OCI-LY3 (cell line): ENCODE measurements at regions not wholly inside any gene's neighbourhood (a gene's known extent, or its start where the extent isn't known, plus 50 kb on each side); places are given as distances from the start of the nearest gene placed in this dataset.

ENCODE experiments used
- H2AFZ ChIP-seq: fragments of 200-600, 300-600 bp; shearing (Covaris generic); 2 replicates; pipeline ENCODE4 v1.6.0; 2014; ENCODE audit warnings: antibody characterized with exemption, low read depth, low read length
- H3K27ac ChIP-seq: fragments of 200-600, 300-600 bp; sonication (generic); 2 replicates; pipeline ENCODE4 v1.5.1; 2014; ENCODE audit warnings: mild to moderate bottlenecking, low read length, moderate library complexity, mixed read lengths
- H3K27me3 ChIP-seq: fragments of 200-600, 300-600 bp; sonication (generic); 2 replicates; pipeline ENCODE4 v1.6.1; 2014; ENCODE audit warnings: low read depth, low read length, mixed read lengths
- H3K36me3 ChIP-seq: fragments of 200-600, 300-600 bp; sonication (generic); replicated peaks from 2 replicates; pipeline ENCODE3; 2014; ENCODE audit warnings: low read depth, low read length, mixed read lengths
- H3K4me1 ChIP-seq: fragments of 300-600, 200-600 bp; sonication (generic); 2 replicates; pipeline ENCODE4 v1.6.1; 2014; ENCODE audit warnings: low read length, mixed read lengths
- H3K4me2 ChIP-seq: fragments of 200-600, 300-600 bp; sonication (generic); 2 replicates; pipeline ENCODE4 v1.6.1; 2014; ENCODE audit warnings: low read length, mixed read lengths
- H3K4me3 ChIP-seq: fragments of 300-600, 200-600 bp; sonication (generic); 2 replicates; pipeline ENCODE4 v1.5.1; 2014; ENCODE audit warnings: antibody characterized with exemption, mild to moderate bottlenecking, low read length, moderate library complexity
- H3K79me2 ChIP-seq: fragments of 300-600, 200-600 bp; shearing (Covaris generic); 2 replicates; pipeline ENCODE4 v1.6.1; 2014; ENCODE audit warnings: mild to moderate bottlenecking, low read length, mixed read lengths
- H3K9ac ChIP-seq: fragments of 300-600, 200-600 bp; shearing (Covaris generic); 2 replicates; pipeline ENCODE4 v1.6.0; 2014; ENCODE audit warnings: mild to moderate bottlenecking, low read length, moderate library complexity
- H3K9me3 ChIP-seq: fragments of 200-600, 300-600 bp; shearing (Covaris generic); 2 replicates; pipeline ENCODE4 v1.6.1; 2014; ENCODE audit warnings: low read length, mixed read lengths; ENCODE audit not compliant: insufficient read depth
- H4K20me1 ChIP-seq: fragments of 200-600, 300-600 bp; sonication (generic); 2 replicates; pipeline ENCODE4 v1.6.1; 2016; ENCODE audit warnings: low read length, mixed read lengths; ENCODE audit not compliant: insufficient read depth
- EZH2phosphoT487 ChIP-seq: fragments of 200-600 bp; shearing (Covaris generic); IDR thresholded peaks from 2 replicates; pipeline ENCODE4 v1.6.1; 2018; ENCODE audit warnings: antibody characterized with exemption, mixed run types, low read depth
- TF ChIP-seq, protein P1 (sequence below): fragments of 200-600, 300-600 bp; sonication (generic); IDR thresholded peaks from 2 replicates; pipeline ENCODE4 v1.5.1; 2014; ENCODE audit warnings: antibody characterized with exemption, low read length, low read depth

DNA sequence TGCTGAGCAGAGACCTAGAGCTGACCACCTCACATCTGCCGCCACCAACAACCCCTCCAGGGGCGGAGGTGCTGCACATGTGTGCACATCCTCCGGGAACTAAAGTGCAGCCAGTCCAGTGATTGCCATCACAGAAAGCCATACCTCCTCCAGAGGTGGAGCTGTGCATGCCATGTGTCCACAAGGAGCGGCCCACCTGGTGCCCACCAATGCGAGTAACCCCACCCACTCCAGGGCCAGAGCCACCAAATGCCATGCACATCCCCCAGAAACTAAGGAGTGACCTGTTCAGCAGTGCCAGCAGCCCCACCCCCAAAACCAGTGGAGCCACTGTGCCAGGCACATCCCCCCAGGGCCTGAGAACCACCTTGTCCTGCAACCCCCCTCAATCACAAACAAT, 557.9 kb downstream of the UQCRFS1 start:
- Histone ChIP-seq H3K9me3 (0 out of 2 replicates have a peak, but pooled peaks cover 6% of the 10 kb centered on the region), H3K4me1 (no peaks in the 10 kb centered on the region), H3K27me3 (peaks cover 13% of the 10 kb centered on the region; the same call in 1 of the 2 replicates), H2AFZ (no peak overlapping the region), H3K27ac (no peak overlapping the region), H3K79me2 (no peaks in the 10 kb centered on the region), H3K36me3 (no peaks in the 10 kb centered on the region), H4K20me1 (no peaks in the 10 kb centered on the region), H3K4me2 (no peak overlapping the region), H3K4me3 (no peak overlapping the region), H3K9ac (no peak overlapping the region)
- TF ChIP-seq EZH2phosphoT487: no peak
- TF ChIP-seq, protein P1, sequence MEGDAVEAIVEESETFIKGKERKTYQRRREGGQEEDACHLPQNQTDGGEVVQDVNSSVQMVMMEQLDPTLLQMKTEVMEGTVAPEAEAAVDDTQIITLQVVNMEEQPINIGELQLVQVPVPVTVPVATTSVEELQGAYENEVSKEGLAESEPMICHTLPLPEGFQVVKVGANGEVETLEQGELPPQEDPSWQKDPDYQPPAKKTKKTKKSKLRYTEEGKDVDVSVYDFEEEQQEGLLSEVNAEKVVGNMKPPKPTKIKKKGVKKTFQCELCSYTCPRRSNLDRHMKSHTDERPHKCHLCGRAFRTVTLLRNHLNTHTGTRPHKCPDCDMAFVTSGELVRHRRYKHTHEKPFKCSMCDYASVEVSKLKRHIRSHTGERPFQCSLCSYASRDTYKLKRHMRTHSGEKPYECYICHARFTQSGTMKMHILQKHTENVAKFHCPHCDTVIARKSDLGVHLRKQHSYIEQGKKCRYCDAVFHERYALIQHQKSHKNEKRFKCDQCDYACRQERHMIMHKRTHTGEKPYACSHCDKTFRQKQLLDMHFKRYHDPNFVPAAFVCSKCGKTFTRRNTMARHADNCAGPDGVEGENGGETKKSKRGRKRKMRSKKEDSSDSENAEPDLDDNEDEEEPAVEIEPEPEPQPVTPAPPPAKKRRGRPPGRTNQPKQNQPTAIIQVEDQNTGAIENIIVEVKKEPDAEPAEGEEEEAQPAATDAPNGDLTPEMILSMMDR: no peak

DNA sequence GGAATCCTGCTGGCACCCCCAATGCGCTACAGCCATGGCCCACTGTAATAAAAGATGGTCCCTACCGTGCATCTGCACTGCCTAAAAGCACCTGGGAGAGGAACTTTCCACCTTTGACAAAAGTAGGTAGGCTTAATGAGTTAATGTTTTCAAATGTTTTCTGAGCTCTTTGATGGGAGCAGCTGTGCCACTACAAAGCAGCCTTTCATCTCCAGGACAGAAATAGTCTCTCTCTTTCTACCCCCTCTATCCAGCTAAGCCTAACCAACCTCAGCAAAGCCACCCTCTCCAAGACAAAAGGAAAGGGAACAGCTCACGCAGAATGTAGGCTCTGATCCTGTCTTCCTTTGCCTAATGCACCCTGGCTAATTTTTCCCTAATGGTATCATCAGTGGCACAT, 560.2 kb downstream of the UQCRFS1 start:
- TF ChIP-seq, protein P1: no peak
- no peak for TF ChIP-seq EZH2phosphoT487
- Histone ChIP-seq H3K27me3 (peaks cover 14% of the 10 kb centered on the region; the same call in 1 of the 2 replicates), H3K36me3 (no peaks in the 10 kb centered on the region), H3K9ac (no peak overlapping the region), H2AFZ (no peak overlapping the region), H4K20me1 (no peaks in the 10 kb centered on the region), H3K79me2 (no peaks in the 10 kb centered on the region), H3K27ac (no peak overlapping the region), H3K4me1 (no peaks in the 10 kb centered on the region), H3K9me3 (no peaks in the 10 kb centered on the region), H3K4me2 (no peak overlapping the region), H3K4me3 (no peak overlapping the region)

DNA sequence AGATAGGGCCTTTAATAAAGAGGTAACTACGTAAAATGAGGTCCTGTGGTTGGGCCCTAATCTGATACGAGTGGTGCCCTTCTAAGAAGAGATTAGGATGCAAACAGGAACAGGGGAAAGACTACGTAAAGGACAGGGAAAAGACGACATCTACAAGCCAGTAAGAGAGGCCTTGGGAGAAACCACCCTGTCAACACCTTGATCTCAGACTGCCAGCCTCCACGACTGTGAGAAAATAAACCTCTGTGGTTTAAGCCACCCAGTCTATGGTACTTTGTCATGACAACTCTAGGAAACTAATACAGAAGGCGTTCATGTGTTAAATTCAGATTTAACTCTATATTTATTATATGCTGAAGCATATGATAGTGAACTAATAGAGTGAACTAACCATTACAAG, 566.3 kb downstream of the UQCRFS1 start:
- no peaks in the 10 kb centered on the region for H3K4me1 ChIP-seq
- no peak overlapping the region for H3K4me2 ChIP-seq
- no peak overlapping the region for H3K9ac ChIP-seq
- H3K27ac ChIP-seq: no peak overlapping the region
- no peak overlapping the region for H2AFZ ChIP-seq
- no peak overlapping the region for H3K4me3 ChIP-seq
- no peaks in the 10 kb centered on the region for H3K36me3 ChIP-seq
- TF ChIP-seq, protein P1: no peak
- no peak for TF ChIP-seq EZH2phosphoT487
- H3K9me3 ChIP-seq: no peaks in the 10 kb centered on the region
- no peaks in the 10 kb centered on the region for H3K79me2 ChIP-seq
- no peaks in the 10 kb centered on the region for H4K20me1 ChIP-seq
- H3K27me3 ChIP-seq: peaks cover 3% of the 10 kb centered on the region; the same call in 1 of the 2 replicates

DNA sequence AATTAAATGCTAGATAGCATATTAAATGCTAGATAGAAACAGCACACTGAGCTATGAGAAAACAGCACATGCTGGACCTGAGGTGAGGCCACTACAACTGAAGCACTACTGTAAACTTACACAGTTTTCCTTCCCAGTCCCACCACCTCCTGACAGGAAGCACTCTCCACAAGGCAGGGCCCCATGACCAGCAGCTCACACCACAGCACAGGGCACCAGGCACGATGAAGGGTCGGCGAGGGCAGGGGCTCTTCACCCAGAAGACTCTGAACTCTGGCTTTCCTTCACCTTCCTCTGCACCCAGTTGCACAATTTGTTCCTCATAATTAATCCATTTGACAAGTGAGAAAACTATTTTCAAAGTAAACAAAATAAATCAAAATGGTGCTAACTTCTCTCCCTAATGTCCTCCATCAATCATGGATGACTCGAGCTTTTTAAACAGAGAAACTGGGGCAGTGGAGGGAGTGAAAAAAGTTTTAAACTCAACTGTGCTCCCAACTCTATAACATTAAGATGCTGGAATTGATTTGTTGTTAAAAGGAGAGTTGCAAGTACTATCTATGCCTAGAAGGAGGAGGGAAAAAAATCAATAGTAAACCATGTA, 568.7 kb downstream of the UQCRFS1 start:
- no peak overlapping the region for H3K9ac ChIP-seq
- no peak overlapping the region for H3K27ac ChIP-seq
- H3K4me1 ChIP-seq: no peaks in the 10 kb centered on the region
- no peaks in the 10 kb centered on the region for H3K36me3 ChIP-seq
- H3K79me2 ChIP-seq: no peaks in the 10 kb centered on the region
- no peaks in the 10 kb centered on the region for H4K20me1 ChIP-seq
- H3K9me3 ChIP-seq: no peaks in the 10 kb centered on the region
- no peak overlapping the region for H3K4me3 ChIP-seq
- TF ChIP-seq EZH2phosphoT487: no peak
- TF ChIP-seq, protein P1: no peak
- no peak overlapping the region for H3K4me2 ChIP-seq
- H2AFZ ChIP-seq: no peak overlapping the region
- no peaks in the 10 kb centered on the region for H3K27me3 ChIP-seq
